ENCODE measurements at regions not wholly inside any gene's neighbourhood (a gene's known extent, or its start where the extent isn't known, plus 50 kb on each side); places are given as distances from the start of the nearest gene placed in this dataset.

GRCh38 chr20:41671143-41671542, 53.0 kb upstream of the CHD6 start:
- TF ChIP-seq CTCF (optimal IDR thresholded peaks at IDR 0.05 in 1 of 3, IDR thresholded peaks at IDR 0.05 in 1 of 3, conservative IDR thresholded peaks at IDR 0.05 in 1 of 3; ENCODE audit: extremely low read depth in 1 of 3, insufficient read depth in 2 of 3, low read length in 3 of 3) (no peak), EZH2 (IDR thresholded peaks at IDR 0.05; ENCODE audit: low read length) (no peak)
